ENCODE measurements at regions not wholly inside any gene's neighbourhood (a gene's known extent, or its start where the extent isn't known, plus 50 kb on each side); places are given as distances from the start of the nearest gene placed in this dataset.
"Not testable (repeated sequence)": the region's sequence is repeated elsewhere in the genome, so short reads cannot be mapped to it uniquely, and the experiment has no call there.

DNA sequence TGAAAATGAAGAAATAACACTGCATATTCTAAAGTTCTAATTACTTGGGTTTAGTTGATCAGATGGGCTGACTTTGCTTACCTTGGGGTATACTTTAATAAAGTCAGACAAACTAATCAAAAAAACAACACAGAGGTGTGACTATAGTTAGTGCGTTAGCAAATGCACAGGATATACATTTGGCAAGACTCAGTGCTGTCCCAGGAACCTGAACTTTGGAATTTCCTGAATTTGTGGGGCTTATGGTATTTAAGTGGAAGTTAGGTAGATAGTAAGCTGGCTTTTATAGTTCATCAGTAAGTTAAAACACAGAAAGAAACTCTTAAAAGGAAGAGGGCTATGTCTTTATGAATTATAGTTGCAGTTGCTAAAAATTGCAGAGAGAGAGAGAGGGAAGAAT is 302.6 kb upstream of the DDI1 start:
- DNase-seq, result no peak

DNA sequence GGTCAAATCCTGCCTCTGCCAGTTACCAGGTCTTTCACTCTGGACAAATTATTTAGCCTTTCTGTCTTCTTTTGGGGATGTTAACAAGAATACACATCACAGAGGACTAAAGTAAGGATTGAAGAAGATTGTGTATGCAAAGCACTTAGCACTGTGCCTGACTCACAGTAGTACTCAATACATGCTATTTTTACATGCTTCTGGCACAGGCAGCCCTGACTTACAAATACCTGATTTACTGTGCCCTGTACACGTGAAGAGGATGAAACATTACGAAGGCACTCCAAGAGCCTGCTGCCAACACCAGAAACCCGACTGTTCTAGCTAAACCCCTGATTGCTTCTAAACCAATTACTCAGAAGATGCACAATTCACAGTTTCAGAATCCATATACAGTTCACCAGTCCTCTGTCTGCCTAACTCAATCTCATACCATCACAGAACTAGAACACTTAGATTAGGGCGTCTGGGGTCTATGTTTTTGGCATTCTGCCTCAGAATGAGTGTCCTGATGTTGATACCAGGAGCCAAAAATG is 300.9 kb upstream of the DDI1 start:
- no peak for DNase-seq

DNA sequence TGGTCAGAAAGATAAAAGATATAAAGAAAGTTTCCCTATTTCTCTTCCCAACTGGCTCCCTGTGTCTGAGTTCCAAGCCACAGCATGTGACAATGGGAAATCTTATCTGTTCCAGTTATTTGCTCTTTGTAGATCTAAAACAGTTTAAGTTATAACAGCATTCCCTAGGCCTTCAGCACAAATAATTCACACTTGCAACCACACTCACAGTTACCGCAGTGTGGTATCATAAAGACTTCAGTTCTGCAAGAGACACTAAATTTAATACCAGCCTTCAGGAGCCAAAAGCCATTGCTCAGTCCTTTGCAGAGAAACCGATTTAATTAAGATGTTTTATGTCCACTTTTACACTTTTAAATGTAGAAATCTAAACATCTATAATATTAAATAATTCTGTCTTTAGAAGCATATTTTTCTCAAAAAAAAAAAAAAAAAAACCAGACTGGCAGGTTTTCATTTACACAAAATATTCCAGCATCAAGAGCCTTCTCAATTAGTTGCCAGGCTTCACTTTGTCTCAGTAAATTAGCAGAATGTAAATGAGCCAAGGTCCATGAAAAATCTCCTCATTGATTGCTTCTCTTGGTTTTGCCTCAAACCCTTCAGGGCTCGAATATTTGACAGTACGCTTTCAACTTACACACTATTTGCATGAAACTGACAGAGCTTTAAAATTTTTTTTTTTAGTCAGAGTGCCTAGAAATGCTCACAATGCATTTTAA is 300.0 kb upstream of the DDI1 start:
- no peak for DNase-seq

DNA sequence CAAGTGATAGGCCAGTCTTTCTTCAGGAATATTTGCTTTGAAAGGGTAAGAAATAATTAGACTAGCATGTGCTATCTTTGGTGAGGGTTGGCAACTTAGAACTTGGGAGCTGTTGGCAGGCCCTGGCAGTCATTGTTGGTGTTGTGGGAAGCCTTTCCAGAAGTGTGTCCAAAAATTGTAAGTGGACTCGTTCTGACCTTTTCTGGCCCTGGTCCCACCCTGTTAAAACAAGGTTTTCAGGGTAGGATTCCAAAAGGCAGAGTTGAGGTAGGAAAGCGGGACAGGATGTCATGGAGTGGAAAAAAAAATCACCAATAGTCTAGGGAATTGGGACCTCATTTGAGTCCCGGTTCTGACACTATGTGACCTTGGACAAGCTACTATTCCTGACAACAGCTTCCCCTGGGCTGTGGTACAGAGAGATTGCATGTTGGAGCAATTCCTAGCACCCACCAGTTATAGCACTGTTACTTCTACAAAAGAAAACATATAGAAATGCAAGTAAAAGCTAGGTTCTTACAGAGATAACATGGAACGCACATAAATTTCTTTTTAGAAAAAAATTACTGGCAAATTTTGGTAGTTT is 299.3 kb upstream of the DDI1 start:
- peak in 1 of 2 donors; percentile 2 for DNase-seq

DNA sequence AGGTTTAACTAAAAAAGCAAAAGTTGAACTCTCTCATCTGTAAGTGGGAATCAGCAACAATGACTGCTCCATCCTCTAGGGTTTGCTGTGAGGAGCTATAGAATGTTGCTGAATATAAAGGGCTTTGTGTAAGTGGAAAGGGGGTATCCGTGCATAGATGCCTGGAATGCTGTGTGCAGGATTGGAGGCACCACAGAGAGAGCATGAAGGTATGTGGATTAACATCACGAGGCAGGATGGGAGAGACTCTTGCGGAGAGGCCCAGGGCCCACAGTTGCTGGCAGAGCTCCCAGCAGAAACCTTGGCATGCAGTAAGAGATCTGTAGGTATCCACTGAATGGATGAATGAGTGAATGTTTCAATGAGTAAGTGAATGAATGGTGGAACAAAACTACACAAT is 298.7 kb upstream of the DDI1 start:
- DNase-seq, result no peak

- not testable (repeated sequence) for DNase-seq
Measured at GRCh38 chr11:103739074-103739796, 297.2 kb upstream of the DDI1 start.

GRCh38 chr11:103744496-103745153 is 291.8 kb upstream of the DDI1 start:
- DNase-seq, result no peak

- DNase-seq, result no peak
Measured at GRCh38 chr11:103749158-103749557, 287.3 kb upstream of the DDI1 start.

- DNase-seq, result no peak
Measured at GRCh38 chr11:103768816-103769215, 267.6 kb upstream of the DDI1 start.

GRCh38 chr11:103773059-103773458 is 263.4 kb upstream of the DDI1 start:
- DNase-seq, result no peak

GRCh38 chr11:103773537-103773936 is 262.9 kb upstream of the DDI1 start:
- no peak for DNase-seq

DNA sequence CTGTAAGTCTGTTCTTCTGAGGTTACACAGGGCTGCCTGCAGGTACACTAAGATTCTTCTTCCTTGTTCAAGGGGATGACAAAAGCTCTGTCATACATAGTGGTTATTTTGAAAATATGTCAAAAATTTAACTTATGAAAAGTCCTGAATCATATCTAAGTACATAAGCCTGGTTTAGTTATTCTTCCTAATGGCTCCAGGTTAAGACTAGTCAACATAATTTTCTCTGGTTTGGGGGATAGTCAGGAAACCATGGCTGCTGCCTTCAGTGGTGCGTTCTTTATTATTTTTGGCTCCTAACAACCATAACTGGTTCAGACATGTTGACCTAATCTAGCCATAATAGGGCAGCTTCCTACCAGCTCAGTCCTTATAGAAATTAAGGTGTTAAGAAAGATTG is 257.4 kb upstream of the DDI1 start:
- DNase-seq, result no peak

GRCh38 chr11:103789952-103790351 is 246.5 kb upstream of the DDI1 start:
- DNase-seq, result peak in 1 of 2 donors; percentile 22

GRCh38 chr11:103792981-103793468 is 243.4 kb upstream of the DDI1 start:
- no peak for DNase-seq

- no peak for DNase-seq
Measured at GRCh38 chr11:103794262-103794661, 242.2 kb upstream of the DDI1 start.

DNA sequence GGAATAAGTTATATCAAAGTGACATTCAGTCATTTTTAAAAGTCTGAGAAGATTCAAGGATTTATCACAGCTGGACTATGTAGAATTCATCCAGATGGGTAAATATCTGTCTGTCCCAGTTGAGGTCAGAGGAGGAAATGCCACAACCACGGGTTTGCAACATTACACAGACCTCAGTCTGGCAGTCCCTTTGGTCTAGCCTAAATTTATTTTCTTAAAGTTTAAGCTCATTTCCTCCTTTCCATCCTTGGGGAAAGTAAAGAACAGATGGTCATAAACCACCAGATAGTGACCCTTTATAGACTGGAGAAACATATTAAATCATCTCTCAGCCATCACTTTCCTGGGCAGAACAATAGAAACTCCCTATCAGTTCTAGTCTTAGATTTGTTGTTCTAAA is 238.4 kb upstream of the DDI1 start:
- no peak for DNase-seq

DNA sequence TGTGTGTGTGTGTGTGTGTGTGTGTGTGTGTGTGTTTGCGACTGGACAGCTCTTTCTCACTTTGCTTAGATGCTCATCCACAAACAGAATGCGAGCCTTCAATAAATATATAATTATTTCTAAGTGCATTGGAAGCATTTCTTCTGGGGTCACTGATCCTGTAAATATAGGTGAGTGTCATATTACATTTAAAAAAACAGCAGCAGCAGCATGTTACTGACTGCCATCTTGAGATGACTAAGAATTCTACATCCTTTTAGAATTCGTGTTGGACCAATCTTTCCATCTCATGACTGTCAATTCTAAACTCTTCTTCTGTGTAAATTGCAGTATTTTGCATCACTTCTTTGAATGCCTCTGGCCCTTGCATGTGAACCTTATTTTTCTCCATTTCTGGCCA is 238.0 kb upstream of the DDI1 start:
- no peak for DNase-seq

DNA sequence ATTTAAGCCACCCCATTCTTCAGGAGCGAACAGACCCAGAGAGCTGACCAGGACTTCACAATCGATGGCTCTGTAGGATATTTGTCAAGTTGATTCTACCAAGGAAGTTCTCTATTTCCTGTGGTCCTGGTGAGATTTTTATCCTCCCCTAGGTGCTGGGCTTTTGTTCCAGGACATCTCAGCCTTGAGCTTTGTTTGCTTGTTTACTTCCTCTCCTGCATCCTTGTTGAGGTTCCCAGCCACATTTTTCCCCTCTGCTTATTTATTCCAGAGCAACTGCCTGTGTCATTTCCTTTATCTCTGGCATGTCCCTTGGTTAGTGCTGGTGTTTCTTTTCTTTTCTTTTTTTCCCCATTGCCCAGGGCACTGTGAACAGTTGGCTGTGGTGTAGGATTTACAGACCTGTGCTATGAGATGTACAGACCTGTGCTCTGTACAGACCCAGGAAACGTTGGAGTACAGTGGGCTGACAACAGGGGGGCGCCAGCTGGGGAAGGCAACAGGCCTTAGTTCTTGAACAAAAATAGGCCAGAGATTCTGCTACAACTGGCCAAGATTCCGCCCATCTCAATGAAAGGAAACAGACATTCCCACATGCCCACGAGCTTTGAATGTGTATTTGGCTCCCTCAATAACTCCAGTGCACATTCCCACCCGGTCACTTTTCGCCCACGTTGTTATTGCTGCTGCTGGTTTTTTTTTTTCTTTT is 235.9 kb upstream of the DDI1 start:
- no peak for DNase-seq

DNA sequence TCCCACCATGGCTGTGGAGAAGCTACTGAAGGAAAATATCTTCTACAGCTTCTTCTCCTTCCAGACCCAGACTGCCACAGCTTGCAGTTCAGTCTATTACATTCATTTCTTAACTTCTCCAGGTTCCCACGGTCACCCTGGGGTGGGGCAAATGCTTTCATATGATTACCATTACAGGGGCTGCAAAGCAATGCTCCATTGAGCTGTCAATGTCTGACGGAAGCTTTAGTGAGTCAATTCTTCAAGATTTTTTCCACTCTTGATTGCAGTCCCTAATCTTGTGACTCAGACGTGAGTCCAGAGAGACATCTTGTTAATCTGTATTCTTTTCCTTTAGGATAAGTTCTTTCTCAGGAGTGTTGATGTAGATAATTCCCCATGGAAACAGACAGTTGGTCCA is 233.4 kb upstream of the DDI1 start:
- no peak for DNase-seq

GRCh38 chr11:103805688-103806009 is 230.8 kb upstream of the DDI1 start:
- no peak for DNase-seq

DNA sequence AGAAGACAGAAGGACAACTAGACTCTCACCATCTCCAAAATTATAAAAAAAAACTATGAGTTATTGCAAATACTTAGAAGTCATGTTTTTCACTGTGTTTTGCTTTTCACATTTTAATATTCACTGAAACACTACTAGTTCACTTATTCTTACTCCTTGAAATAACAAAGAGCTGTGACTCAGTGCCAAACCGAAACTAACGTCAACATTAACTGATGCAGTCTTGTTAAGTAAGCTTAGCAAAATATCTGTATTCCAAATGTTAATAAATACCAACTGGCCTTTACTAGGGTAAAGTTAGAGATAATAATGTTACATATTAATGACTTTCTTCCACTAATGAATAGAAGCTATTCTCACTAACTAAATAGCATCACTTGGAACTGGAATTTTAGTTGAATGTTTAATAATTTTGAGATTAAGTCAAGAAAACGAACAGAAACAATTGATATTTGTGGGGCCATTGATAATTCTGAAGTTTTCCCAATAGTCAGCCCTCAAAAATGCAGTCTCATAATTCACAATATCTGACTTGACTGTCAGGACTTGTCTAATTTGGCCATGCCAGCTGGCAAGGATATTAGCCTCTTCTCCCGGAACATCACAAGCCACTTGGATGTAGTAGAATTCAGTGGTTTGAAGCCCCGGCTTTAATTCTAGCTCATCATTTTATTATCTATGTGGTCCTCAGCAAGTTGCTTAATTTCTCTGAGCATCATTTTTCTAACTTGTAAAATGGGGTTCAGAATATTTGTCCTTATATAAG is 230.1 kb upstream of the DDI1 start:
- no peak for DNase-seq

GRCh38 chr11:103807806-103808205 is 228.6 kb upstream of the DDI1 start:
- no peak for DNase-seq

Data from hippocampal formation (tissue), 2 donors.